Osteoblast (primary cell): ENCODE measurements at regions not wholly inside any gene's neighbourhood (a gene's known extent, or its start where the extent isn't known, plus 50 kb on each side); places are given as distances from the start of the nearest gene placed in this dataset.

Experiments used
- DNase-seq: peaks from one replicate; pipeline ENCODE4 v3.0.0; 2011; ENCODE audit warnings: low spot score, mixed read lengths; ENCODE audit not compliant: insufficient read length; ENCODE audit errors: missing footprints
- H2AFZ ChIP-seq: 2 replicates; pipeline ENCODE4 v1.6.0; 2011; ENCODE audit warnings: mild to moderate bottlenecking, low read length
- H3K27ac ChIP-seq: 2 replicates; pipeline ENCODE4 v1.5.1; 2011; ENCODE audit warnings: mild to moderate bottlenecking, low read depth, low read length, moderate library complexity
- H3K27me3 ChIP-seq: 2 replicates; pipeline ENCODE4 v1.6.0; 2012; ENCODE audit warnings: mild to moderate bottlenecking, control low read depth, inconsistent platforms, low read length, moderate library complexity; ENCODE audit not compliant: insufficient read depth
- H3K36me3 ChIP-seq: 2 replicates; pipeline ENCODE4 v1.5.1; 2011; ENCODE audit warnings: mild to moderate bottlenecking, low read length, control low read depth, moderate library complexity; ENCODE audit not compliant: insufficient read depth
- H3K4me1 ChIP-seq: 2 replicates; pipeline ENCODE4 v1.5.1; 2011; ENCODE audit warnings: mild to moderate bottlenecking, low read length, control low read depth, moderate library complexity; ENCODE audit not compliant: insufficient read depth
- H3K4me2 ChIP-seq: 2 replicates; pipeline ENCODE4 v1.6.0; 2011; ENCODE audit warnings: mild to moderate bottlenecking, low read length; ENCODE audit not compliant: insufficient read depth
- H3K4me3 ChIP-seq: fragments of 200-600 bp; sonication (generic); 3 replicates; pipeline ENCODE4 v1.5.1; 2012; ENCODE audit warnings: mild to moderate bottlenecking, low read length, inconsistent platforms; ENCODE audit not compliant: insufficient read depth
- H3K79me2 ChIP-seq: 2 replicates; pipeline ENCODE4 v1.6.0; 2012; ENCODE audit warnings: mild to moderate bottlenecking, low read length, control low read depth, inconsistent platforms; ENCODE audit not compliant: insufficient read depth
- H3K9me3 ChIP-seq: 2 replicates; pipeline ENCODE4 v1.5.1; 2011; ENCODE audit warnings: low read depth, low read length, control low read depth
- H4K20me1 ChIP-seq: 2 replicates; pipeline ENCODE4 v1.6.0; 2012; ENCODE audit warnings: mild to moderate bottlenecking, low read length, control low read depth; ENCODE audit not compliant: insufficient read depth
- TF ChIP-seq, protein P1 (sequence below): IDR thresholded peaks from 2 replicates; pipeline ENCODE4 v1.5.1; 2011; ENCODE audit warnings: mild to moderate bottlenecking, low read depth, low read length, moderate library complexity; ENCODE audit errors: extremely low read depth

DNA sequence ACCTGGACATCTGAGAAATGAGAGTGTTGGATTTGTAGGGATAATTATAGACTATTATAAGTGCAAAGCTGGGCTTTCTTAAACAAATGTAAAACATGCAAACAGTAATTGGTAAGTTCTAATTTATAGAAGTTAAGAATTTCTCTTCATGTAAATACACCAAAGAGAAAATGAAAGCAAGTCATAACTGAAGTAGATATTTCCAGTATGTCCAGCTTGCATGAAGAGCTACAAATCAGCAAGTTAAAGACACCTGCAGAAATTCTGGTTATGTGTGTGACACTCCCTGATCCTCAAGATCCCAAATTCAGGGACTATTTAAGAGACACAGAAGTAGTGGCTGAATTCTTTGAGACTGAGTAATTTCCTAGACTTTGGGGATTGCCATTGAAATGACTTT is 308.9 kb downstream of the TLE4 start:
- Histone ChIP-seq H3K79me2 (no peaks in the 10 kb centered on the region), H3K27me3 (no peaks in the 10 kb centered on the region), H3K4me2 (no peak overlapping the region), H3K27ac (no peak overlapping the region), H4K20me1 (no peaks in the 10 kb centered on the region), H3K4me3 (no peak overlapping the region), H3K4me1 (no peaks in the 10 kb centered on the region), H2AFZ (no peak overlapping the region), H3K36me3 (no peaks in the 10 kb centered on the region), H3K9me3 (no peaks in the 10 kb centered on the region)
- no peak for DNase-seq
- TF ChIP-seq, protein P1, sequence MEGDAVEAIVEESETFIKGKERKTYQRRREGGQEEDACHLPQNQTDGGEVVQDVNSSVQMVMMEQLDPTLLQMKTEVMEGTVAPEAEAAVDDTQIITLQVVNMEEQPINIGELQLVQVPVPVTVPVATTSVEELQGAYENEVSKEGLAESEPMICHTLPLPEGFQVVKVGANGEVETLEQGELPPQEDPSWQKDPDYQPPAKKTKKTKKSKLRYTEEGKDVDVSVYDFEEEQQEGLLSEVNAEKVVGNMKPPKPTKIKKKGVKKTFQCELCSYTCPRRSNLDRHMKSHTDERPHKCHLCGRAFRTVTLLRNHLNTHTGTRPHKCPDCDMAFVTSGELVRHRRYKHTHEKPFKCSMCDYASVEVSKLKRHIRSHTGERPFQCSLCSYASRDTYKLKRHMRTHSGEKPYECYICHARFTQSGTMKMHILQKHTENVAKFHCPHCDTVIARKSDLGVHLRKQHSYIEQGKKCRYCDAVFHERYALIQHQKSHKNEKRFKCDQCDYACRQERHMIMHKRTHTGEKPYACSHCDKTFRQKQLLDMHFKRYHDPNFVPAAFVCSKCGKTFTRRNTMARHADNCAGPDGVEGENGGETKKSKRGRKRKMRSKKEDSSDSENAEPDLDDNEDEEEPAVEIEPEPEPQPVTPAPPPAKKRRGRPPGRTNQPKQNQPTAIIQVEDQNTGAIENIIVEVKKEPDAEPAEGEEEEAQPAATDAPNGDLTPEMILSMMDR = no peak

DNA sequence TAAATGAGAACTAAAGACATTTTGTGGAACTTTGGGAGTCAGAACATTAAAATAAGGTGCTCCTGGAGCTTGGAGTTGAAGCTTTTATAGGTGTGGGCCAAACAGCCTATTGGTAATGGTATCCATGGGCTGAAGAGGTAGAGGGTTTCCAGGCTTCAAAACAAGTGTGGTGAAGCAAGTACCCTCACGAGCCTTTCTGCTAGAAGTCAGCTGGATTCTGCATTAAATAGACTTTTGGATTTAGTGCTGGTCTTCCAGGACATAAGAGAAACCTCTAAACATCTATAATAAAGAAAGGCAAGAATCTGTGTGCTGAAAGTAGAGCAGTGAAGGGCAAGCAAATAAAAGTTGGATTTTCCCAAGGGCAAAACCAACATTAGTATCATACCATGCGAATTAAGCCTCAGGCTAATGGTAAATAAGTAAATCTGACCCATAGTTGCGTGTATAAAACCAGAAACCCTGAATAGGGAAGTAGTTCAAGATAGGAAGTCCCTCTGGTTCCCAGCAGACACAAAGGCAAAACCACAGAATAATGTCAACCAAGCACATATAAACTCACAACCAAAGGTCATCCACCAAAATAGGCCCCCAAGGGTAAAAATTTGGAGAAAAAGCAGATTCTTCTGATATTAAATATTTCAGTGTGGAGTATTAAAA is 306.3 kb downstream of the TLE4 start:
- Histone ChIP-seq H3K4me1 (no peaks in the 10 kb centered on the region), H3K27ac (no peak overlapping the region), H4K20me1 (no peaks in the 10 kb centered on the region), H3K79me2 (no peaks in the 10 kb centered on the region), H3K27me3 (peaks cover 5% of the 10 kb centered on the region), H3K4me2 (no peak overlapping the region), H3K4me3 (no peak overlapping the region), H2AFZ (no peak overlapping the region), H3K36me3 (no peaks in the 10 kb centered on the region), H3K9me3 (no peaks in the 10 kb centered on the region)
- no peak for DNase-seq
- TF ChIP-seq, protein P1 = no peak

DNA sequence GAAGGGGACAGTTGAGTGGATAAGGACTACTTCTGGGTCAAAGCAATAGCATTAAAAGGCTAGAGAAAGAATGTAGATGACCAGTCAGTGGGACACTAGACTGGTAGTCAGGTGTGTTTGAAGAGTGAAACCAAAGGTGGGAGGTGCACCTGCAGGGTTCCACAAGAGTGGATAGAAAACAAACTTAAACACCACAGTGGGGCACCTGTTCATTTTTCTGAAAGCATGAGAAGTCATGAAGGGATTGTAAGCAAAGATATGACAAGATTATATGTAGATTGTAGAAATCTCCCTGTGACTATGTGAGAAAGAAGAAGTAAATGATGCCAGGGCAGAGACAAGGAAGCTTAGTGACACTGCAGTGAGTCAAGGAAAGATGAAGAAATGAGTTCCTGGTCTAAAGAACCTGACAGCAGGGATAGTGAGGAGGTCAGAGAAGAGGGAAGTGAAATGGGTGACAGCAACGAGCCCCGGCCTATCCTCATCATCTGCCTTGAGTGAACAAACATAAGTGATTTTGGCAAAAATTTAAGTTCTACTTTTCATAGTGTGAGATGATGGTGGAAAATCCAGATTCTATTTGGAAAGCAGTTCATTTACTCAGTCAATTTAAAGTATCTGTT is 296.9 kb downstream of the TLE4 start:
- no peak overlapping the region for H3K4me2 ChIP-seq
- no peaks in the 10 kb centered on the region for H3K36me3 ChIP-seq
- no peaks in the 10 kb centered on the region for H3K79me2 ChIP-seq
- no peaks in the 10 kb centered on the region for H3K9me3 ChIP-seq
- no peaks in the 10 kb centered on the region for H4K20me1 ChIP-seq
- H3K4me3 ChIP-seq = no peak overlapping the region
- no peak overlapping the region for H2AFZ ChIP-seq
- H3K27me3 ChIP-seq = no peaks in the 10 kb centered on the region
- DNase-seq = no peak
- H3K27ac ChIP-seq = no peak overlapping the region
- TF ChIP-seq, protein P1 = no peak
- no peaks in the 10 kb centered on the region for H3K4me1 ChIP-seq
